SK-N-DZ (cell line): ENCODE measurements at regions not wholly inside any gene's neighbourhood (a gene's known extent, or its start where the extent isn't known, plus 50 kb on each side); places are given as distances from the start of the nearest gene placed in this dataset.

Experiments used
- DNase-seq: peaks from one replicate; pipeline ENCODE4 v3.0.0-alpha.2; 2015; ENCODE audit warnings: low spot score

DNA sequence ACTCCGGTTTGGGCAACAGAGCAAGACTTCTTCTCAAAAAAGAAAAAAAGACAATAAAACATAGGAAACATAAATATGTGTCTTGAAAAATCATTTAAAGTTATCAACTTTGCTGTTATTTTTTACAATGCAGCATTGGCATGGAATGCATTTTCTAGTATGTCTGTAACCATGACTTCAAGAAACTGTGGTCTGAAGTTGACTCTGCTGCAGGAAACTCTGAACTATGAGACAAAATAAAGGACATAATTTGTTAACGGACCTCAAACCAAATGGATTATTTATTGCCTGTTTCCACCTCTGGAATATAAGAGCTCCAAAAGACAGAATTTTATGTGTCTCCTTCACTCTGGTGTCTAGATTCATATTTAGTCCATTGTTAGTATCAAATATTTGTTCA, 79.1 kb downstream of the TRIB2 start:
- DNase-seq, result no peak

DNA sequence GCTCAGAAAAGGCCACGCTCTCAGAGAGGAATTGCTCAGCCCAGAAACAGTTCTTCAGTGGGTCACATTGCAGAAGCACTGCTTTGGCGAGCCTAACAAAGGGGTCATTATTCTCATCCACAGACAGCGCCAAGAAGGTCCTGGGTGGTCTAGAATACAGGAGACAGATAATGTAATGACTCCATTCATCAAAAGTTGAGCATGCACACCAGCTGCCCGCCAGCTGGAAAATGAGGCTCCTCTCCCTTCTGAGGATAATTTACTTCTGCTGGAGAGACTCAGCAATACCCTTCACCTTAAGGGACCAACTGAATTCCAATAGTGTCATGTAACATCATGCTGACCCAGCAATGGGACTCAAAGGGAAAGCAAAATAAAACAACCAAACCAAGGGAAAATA, 79.9 kb downstream of the TRIB2 start:
- DNase-seq, result peak; percentile 15

DNA sequence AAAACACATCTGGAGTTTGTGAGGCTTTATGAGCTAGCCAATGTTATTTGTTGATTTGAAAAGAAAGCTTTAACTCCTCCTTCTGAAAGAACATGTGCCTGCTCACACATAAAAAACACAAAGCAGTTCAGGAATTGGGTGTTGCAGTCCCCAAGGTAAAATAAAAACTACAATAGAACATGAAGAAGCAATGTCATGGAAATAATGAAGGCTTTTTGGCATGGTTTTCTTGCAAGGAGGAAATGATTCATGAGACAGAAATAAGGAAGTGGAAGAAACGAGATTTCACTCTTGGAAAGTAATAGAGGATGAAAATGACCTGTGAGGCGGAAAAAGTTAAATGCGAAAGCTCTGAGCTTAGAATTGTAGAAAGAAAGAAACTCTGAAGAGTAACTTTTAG, 81.1 kb downstream of the TRIB2 start:
- no peak for DNase-seq

DNA sequence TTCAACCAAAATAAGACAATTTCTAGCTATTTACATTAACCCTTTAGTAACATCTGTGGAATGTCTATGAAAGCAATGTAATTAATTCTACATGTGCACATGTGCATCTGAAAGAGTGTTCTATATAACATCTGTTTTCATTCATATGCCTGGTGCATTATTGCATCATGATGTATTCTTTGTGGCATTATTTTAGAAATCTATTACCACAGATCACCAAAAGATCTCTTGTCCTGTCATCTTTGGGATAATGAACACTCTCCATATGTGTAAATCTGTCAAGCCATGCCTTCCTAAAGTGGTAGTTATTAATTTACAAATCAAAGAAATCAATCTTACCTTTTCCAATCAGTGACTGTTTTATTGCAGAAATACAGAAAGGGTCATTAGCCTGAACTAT, 86.9 kb downstream of the TRIB2 start:
- peak; percentile 60 for DNase-seq

DNA sequence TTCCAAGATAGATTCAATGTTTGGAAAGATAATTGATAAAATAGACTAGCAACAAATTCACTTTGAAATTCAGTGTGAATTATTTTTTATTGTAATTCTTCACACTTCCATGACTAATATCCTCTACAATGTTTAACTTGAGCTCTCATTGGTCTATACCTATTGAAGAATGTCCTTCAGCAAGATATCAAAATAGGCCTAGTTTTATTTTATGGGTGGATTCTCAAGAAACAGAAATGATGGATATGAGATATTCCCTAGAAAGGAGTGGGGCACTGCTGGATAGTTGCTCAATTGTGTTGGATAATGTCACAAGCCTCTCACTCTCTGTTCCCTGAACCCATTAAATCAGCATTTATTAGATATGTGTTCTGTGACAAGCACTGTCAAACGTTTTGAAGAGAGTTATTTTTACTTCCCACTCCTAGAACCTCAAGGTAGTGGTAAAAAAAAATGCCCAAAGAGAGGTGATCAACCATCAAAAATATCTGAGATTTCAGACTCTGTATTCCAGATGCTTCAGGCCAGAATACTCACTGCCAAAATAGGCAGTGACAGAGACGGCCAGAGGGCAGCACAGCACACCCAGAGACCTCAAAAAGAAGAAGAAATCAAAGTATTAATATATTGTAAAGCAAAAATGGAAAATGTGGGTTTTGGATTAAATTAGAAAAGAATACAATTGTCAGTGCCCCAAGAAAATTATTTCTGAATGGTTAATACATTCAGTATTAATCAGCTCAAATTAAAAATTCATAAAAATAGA, 87.5 kb downstream of the TRIB2 start:
- DNase-seq, result no peak

DNA sequence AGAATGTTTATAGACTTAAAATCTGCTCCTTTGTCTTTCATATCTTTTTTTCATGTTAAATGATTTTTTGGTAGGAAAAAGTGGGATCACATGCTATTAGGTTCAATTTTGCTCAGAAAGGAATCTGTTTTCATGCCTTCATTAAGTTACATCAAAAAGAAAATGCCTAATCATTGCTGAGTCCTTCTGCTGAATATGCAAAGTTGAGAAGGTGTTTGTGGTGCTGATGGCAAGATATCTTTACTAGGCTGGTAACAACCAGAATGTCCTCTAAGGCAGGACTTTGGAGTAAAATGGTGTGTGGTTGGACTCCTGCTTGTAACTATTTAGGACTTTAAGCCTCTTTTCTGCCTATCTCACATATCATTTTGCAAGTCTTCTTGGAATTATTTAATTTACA, 88.3 kb downstream of the TRIB2 start:
- no peak for DNase-seq

DNA sequence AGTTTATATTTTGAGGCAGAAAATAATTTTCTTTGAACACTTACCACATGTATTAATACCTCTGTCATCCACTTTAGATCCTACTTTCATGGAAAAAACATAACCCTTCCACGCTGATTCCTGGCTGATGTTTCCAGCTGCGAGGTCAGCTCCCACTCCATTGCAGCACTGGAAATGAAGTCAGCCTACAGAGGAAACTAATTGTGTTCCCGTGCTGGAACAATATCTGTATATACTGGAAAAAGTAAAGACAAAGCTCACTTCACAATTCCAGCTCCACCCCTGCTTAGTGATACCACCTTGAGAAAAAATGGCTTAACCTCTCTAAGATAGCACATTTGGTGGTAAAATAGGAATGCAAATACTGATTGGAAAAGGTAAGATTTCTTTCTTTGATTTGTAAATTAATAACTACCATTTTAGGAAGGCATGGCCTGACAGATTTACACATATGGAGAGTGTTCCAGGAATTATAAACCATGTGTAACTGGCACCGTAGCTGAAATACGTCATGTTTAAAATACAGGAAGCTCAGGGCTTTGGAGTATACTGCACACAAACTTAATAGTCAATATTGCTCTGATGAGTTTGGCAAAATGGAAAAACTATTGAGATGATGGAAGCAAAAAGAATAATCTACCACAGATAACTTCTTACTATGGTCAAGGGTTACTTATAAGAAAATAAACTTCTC, 90.0 kb downstream of the TRIB2 start:
- no peak for DNase-seq

DNA sequence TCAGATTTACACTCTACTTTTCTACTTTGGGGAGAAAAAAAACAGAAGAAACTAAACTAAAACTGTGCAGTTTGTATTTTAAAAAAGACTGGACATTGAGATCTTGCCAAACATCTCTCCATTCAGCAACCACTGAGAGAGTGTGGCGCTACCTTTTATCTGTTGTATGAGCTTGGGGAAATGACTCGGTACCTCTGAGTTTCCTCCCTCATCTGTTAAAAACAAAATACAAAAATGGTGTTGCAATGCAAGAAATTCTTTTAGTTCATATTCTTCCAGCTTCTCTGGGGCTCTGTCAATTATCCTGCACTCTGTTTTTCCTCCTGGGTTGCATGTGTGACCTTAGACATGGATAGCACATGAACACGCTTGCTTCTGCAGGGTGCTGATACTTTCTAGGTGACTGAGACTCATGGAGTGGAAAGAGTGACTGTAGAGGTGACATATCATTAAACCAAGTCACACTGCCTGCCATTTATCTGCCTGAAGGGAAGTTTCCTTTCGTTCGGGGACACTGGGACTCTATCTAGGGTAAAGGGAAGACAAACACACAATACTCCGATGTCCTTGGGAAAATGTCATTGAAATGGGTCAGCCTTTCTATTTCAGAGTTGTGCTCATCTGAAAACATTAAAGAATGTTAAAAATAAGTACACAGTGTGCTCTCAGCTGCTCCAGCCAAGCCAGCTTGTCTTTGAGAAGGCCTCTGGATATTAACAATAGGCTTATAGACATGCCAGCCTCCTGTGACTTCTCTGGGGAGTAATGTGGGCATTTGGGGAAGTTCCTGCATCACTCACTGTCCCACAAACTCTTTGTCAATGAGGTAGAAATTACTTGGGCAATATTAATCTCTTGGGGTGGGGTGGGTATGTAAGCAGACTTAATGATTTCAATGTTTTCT, 91.4 kb downstream of the TRIB2 start:
- no peak for DNase-seq

DNA sequence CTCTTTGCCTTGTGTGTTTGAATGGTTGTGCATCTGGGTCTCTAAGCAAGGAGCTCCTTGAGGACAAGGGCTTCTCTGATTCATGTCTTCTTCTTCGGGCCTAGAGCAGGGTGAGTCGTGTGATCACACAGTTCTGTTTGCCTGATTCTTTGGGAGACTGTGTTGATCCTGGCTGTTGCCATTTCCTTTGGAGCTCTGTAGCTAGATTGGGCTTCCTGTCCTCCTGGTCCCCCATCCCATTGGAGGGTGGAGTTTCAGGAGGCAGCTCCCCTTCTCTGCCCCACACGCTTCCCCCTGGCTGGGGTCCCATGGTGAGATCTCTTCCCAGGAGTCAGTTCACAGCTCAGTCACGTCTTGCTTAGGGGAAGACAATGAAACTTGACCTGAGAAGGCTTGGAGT, 92.8 kb downstream of the TRIB2 start:
- no peak for DNase-seq

DNA sequence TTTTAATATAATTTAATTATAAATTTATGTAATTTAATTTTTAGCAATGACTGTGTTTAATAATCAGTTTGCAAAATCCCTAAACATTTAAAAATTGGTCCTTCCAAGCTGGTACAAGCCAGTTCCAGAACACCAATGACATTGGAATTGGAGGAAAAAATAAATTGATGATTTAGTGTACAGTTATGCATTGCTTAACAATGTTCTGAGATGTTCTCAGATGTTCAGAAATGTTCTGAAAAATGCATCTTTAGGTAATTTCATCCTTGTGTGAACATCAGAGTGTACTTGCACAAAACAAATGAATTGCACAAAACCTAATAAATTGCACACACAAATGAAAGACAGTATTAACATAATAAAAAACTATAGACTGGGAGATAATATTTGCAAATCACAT, 95.2 kb downstream of the TRIB2 start:
- no peak for DNase-seq

DNA sequence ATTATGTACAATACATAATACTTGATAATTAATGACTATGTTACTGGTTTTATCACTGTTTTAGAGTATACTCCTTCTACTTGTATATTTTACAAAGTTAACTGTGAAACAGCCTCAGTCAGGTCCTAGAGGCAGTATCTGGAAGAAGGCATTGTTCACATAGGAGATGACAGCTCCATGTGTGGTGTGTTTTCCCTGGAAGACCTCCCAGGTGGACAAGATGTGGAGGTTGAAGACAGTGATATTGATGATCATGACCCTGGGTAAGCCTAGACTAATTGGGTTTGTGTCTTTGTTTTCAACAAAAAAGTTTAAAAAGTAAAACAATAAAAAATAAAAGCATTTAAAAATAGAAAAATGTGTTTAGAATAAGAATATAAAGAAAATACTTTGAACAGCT, 96.4 kb downstream of the TRIB2 start:
- DNase-seq, result no peak

DNA sequence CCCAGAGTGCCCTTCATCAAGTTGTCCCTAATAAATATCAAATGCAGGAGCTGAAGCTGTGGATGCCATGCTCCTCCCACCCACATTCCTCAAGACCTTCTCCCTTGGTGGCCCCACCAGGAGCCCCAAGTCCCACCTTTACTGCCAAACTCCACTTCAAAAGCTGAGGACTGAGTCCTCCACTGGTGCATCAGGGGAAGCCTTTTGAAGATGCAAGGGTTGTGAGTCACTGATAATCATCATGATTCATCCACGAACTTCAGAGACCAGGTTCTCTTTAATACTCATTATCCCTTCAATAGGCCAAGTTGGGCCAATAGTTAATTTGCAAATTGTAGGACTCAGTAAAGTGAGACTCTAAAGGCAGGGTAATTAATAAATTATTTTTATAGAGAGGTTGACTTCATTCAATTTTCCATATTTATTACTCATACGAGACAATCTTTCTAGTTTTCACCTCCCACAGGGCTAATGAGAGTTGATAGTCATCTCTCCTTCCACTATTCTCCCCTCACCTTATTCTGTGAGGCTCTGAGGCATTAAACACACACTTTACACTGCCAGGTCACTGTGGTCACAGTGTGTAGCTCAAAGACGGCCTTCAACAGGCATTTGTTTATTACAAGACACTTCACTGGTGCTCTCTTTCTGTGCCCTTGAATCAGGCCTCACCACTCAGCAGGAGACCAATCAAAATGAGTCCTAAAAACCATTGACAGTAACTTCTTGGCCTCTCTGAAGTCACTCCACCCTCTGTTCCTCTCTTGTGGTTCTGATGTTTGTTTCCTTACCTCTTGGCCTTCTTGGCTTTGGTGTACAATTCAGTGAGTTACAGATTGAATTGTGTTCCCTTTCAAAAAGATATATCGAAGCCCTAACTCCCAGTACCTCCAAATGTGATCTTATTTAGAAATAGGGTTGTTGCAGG, 99.9 kb downstream of the TRIB2 start:
- no peak for DNase-seq

DNA sequence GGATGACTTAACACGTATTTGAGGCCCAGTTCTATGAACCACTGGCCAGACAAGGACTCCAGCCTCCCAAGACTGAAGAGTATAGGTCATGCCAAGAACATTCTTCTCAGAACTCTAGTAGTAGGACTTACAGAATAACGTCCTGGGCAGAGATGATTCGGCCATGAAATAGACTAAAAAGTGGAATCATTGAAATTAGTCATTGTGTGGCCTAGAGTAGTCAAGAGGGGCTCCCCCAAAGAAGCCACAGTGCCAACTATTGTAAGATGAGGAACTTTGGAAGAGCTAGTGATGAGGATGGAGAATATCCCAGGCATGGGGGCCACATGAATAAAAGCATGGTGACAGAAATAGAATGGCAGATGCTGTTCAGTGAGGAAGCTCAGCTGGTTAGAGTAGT, 101.1 kb downstream of the TRIB2 start:
- DNase-seq, result no peak

DNA sequence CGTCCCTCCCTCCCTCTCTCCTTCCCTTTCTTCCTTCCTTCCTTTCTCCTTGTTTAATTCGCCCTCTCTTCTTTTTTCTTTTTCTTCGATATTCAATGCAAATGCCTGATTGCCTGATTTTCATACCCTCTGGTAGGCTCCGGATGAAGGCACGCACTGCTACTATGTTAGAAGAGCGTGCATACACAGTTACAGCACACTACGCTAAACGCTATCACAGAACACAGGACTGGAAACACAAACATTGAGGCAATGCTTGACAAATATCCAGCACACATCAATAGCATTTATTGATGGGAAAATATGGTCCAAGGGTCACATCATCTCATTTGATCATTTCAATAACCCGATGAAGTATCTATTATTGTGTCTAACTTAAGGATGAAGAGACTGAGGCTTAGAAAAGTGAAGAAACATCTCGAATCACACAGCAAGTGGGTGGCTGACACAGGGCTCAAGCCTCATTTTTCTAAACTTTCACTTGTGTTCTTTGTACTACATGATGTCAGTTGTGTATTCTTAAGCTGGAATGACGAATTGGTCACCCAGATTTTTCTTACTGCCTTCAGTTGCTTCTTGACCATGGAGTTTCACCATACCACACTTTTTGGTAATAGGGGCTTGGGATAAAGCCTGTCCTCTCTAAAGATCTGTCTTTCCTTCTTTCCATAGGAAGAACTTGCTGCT, 101.8 kb downstream of the TRIB2 start:
- no peak for DNase-seq

DNA sequence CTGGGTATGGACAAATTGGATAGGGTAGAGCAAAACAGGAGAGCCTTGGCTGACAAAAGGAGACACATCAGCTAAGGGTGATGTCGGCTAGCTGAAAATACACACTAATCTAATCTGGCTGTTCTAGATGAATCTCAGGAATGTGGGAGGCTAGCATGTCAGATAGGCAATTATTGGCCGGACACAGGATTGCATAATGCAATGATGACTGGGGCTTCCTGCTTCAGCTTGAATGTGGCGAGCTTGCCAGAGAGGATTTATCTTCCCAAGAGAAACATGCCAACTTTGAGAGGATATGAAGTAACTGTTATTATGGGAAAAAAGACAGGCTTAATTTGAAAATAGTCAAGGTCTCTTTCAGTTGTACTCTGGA, 102.4 kb downstream of the TRIB2 start:
- peak; percentile 19 for DNase-seq

DNA sequence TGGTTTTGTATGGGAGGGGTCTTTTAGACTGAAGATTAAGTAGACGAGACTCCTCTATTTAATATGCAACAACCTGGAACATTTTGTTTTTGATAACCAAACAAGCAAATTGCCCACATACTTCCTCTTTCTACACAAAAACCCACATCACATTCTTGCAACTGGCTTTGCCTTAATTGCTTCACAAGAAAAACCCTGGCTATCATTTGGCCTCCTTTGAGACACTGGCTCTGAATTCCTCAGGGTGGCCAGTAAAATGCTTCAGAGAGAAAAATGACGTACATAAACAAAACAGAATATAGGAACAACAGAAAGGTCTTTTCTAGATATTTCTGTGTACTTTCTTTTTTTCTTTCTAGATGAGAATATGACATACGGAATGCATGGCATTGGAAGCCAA, 103.0 kb downstream of the TRIB2 start:
- DNase-seq, result no peak

DNA sequence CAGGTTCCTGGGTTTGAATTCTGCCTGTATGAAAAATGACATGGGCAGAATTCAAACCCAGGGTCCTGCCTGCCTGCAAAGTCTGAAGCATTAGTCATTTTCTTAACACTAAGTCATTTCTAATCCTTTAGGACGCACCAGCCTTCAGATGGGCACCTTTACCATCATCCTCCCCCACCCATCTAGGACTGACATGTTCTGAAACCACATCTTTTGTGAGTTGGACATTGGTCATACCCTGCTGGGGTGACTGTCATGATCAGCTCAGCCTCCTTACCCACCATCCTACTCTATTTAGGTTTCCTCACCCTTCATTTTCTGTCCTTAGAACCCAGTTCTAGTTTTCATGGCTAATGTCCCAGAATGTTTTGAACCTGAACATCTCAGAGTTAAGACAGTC, 104.9 kb downstream of the TRIB2 start:
- no peak for DNase-seq

DNA sequence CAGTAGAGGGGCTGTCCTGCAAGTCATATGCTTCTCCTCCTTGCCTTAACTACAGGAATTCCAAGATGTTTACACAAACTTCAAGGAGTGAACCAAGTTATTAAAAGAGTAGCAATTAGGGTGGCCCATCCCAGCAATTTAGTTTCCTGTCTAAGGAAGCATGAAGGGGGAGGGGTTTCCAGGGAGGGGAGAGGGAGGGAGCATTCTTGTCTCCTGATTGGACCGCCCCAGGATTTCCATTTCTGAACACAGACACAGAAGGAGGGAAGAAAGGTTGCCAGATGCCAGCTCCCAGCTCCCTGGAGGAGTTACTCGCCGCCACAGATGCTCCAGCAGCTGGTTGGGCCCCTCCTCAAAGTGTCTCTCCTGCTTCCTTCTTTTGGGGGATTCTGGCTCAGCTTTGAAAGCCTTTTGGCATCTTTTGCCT, 107.6 kb downstream of the TRIB2 start:
- DNase-seq, result peak; percentile 31

DNA sequence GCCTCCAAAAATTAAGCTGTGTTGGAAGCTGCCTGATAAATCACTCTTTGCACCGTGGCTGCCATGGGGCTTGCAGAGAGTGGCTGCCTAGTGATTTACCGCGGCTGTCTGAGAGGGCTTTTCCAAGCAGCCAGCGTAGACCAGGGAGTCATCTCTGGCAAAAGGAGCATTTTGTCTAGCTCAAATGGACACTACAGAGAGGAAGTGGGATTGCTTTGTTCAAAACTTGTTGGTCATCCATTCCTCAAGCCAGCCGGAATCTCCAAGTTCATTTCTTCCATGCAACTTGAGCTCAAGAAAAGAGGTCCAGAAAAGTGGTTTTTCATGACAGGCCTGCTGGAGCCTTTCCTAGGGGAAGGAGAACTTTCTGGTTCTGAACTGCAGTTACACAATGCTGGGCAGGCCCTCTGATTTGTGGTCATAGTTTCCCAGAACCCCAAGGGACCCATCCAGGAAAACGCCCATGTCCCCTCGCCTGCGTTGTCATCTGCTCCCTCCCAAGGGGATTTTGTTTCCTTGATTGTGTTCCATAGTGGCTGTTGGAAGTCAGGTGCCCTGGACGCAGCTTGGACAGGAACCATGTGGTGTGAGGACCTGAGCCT, 108.1 kb downstream of the TRIB2 start:
- DNase-seq, result no peak

DNA sequence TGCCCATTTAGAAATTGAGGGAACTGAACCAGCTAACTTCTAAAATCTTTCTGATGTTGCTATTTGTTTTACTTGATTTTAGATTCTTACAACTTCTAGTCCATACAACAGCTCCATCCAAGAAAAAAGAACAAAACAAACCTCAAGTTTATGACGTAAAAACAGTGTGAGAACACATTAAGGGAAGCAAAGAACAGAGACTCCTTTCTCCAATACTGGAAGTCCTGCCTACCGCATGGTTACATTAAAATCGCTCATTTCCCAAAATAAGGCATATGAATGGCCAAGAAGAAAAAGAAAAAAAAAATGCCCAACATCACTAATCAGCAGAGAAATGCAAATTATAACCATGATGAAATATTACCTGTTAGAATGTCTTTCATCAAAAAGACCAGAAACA, 110.0 kb downstream of the TRIB2 start:
- DNase-seq, result no peak
